ENCODE measurements at regions not wholly inside any gene's neighbourhood (a gene's known extent, or its start where the extent isn't known, plus 50 kb on each side); places are given as distances from the start of the nearest gene placed in this dataset.
"Not testable (repeated sequence)": the region's sequence is repeated elsewhere in the genome, so short reads cannot be mapped to it uniquely, and the experiment has no call there.

GRCh38 chr7:69244701-69245100 lies 353.6 kb upstream of the AUTS2 start:
- Histone ChIP-seq H3K27me3 (replicated peaks; ENCODE audit: insufficient read depth) (no peaks in the 10 kb centered on the region), H3K27ac (no peak overlapping the region), H3K9me3 (no peaks in the 10 kb centered on the region), H3K4me3 (no peak overlapping the region), H3K4me1 (ENCODE audit: control insufficient read depth in 1 of 2, low read depth in 2 of 2) (no peaks in the 10 kb centered on the region), H3K36me3 (no peaks in the 10 kb centered on the region)
- no peak for TF ChIP-seq CTCF (IDR thresholded peaks at IDR 0.05)
- ATAC-seq (ENCODE audit: insufficient number of reproducible peaks, low FRiP score, low read depth) (no peak), DNase-seq (ENCODE audit: low spot score) (no peak)

- ATAC-seq (ENCODE audit: insufficient number of reproducible peaks, low FRiP score, low read depth) (no peak), DNase-seq (ENCODE audit: low spot score) (no peak)
- Histone ChIP-seq H3K4me1 (ENCODE audit: control insufficient read depth in 1 of 2, low read depth in 2 of 2) (no peaks in the 10 kb centered on the region), H3K4me3 (no peak overlapping the region), H3K27me3 (replicated peaks; ENCODE audit: insufficient read depth) (no peaks in the 10 kb centered on the region), H3K27ac (no peak overlapping the region), H3K36me3 (no peaks in the 10 kb centered on the region), H3K9me3 (no peaks in the 10 kb centered on the region)
- TF ChIP-seq CTCF (IDR thresholded peaks at IDR 0.05): no peak
Measured at GRCh38 chr7:69245646-69246045, 352.6 kb upstream of the AUTS2 start.

GRCh38 chr7:69246758-69247157 lies 351.5 kb upstream of the AUTS2 start:
- DNase-seq (ENCODE audit: low spot score): no peak
- H3K27ac ChIP-seq: no peak overlapping the region
- H3K36me3 ChIP-seq: no peaks in the 10 kb centered on the region
- H3K27me3 ChIP-seq (replicated peaks; ENCODE audit: insufficient read depth): no peaks in the 10 kb centered on the region
- no peaks in the 10 kb centered on the region for H3K9me3 ChIP-seq
- no peak overlapping the region for H3K4me3 ChIP-seq
- ATAC-seq (ENCODE audit: insufficient number of reproducible peaks, low FRiP score, low read depth): no peak
- no peaks in the 10 kb centered on the region for H3K4me1 ChIP-seq (ENCODE audit: control insufficient read depth in 1 of 2, low read depth in 2 of 2)
- no peak for TF ChIP-seq CTCF (IDR thresholded peaks at IDR 0.05)

GRCh38 chr7:69248382-69248828 lies 349.9 kb upstream of the AUTS2 start:
- not testable (repeated sequence) for H3K27me3 ChIP-seq (replicated peaks; ENCODE audit: insufficient read depth); DNase-seq (ENCODE audit: low spot score); H3K9me3 ChIP-seq; H3K36me3 ChIP-seq; H3K4me1 ChIP-seq (ENCODE audit: control insufficient read depth in 1 of 2, low read depth in 2 of 2); H3K4me3 ChIP-seq; ATAC-seq (ENCODE audit: insufficient number of reproducible peaks, low FRiP score, low read depth); H3K27ac ChIP-seq

GRCh38 chr7:69250958-69251357 lies 347.3 kb upstream of the AUTS2 start:
- ATAC-seq (ENCODE audit: insufficient number of reproducible peaks, low FRiP score, low read depth): no peak
- no peak for TF ChIP-seq CTCF (IDR thresholded peaks at IDR 0.05)

GRCh38 chr7:69254643-69255042 lies 343.6 kb upstream of the AUTS2 start:
- TF ChIP-seq CTCF (IDR thresholded peaks at IDR 0.05): no peak
- H3K9me3 ChIP-seq: no peaks in the 10 kb centered on the region
- no peak overlapping the region for H3K27ac ChIP-seq
- no peaks in the 10 kb centered on the region for H3K4me1 ChIP-seq (ENCODE audit: control insufficient read depth in 1 of 2, low read depth in 2 of 2)
- H3K4me3 ChIP-seq: no peak overlapping the region
- no peaks in the 10 kb centered on the region for H3K27me3 ChIP-seq (replicated peaks; ENCODE audit: insufficient read depth)
- DNase-seq (ENCODE audit: low spot score) (no peak), ATAC-seq (ENCODE audit: insufficient number of reproducible peaks, low FRiP score, low read depth) (no peak)
- H3K36me3 ChIP-seq: no peaks in the 10 kb centered on the region

More at GRCh38 chr7:69250958-69251357, 347.3 kb upstream of the AUTS2 start:
- Histone ChIP-seq H3K4me1 (ENCODE audit: control insufficient read depth in 1 of 2, low read depth in 2 of 2) (no peaks in the 10 kb centered on the region), H3K4me3 (no peak overlapping the region), H3K36me3 (no peaks in the 10 kb centered on the region), H3K9me3 (no peaks in the 10 kb centered on the region), H3K27me3 (replicated peaks; ENCODE audit: insufficient read depth) (no peaks in the 10 kb centered on the region), H3K27ac (no peak overlapping the region)
- DNase-seq (ENCODE audit: low spot score): no peak
